HEK293T (cell line): ENCODE measurements at regions not wholly inside any gene's neighbourhood (a gene's known extent, or its start where the extent isn't known, plus 50 kb on each side); places are given as distances from the start of the nearest gene placed in this dataset.
"Not testable (repeated sequence)": the region's sequence is repeated elsewhere in the genome, so short reads cannot be mapped to it uniquely, and the experiment has no call there.

Source experiments
- BHLHE40 ChIP-seq: fragments of 450-650 bp; IDR thresholded peaks from 2 replicates; pipeline ENCODE4 v1.6.1; 2016; ENCODE audit warnings: mild to moderate bottlenecking, moderate library complexity, borderline replicate concordance
- ELF4 ChIP-seq: fragments of 450-650 bp; IDR thresholded peaks from 2 replicates; pipeline ENCODE4 v1.6.1; 2017; ENCODE audit warnings: antibody characterized with exemption
- FOXA1 ChIP-seq: fragments of 450-650 bp; IDR thresholded peaks from 2 replicates; pipeline ENCODE4 v1.6.1; 2016; ENCODE audit warnings: mild to moderate bottlenecking
- FOXM1 ChIP-seq: fragments of 450-650 bp; IDR thresholded peaks from 2 replicates; pipeline ENCODE4 v1.6.1; 2017; ENCODE audit warnings: mild to moderate bottlenecking, borderline replicate concordance
- L3MBTL2 ChIP-seq: fragments of 450-650 bp; conservative IDR thresholded peaks from 2 replicates; pipeline ENCODE4 v1.6.1; 2016; ENCODE audit warnings: mild to moderate bottlenecking
- NFRKB ChIP-seq: fragments of 450-650 bp; IDR thresholded peaks from 2 replicates; pipeline ENCODE4 v1.6.1; 2016; ENCODE audit warnings: mild to moderate bottlenecking, moderate library complexity
- SP1 ChIP-seq: fragments of 450-650 bp; IDR thresholded peaks from 2 replicates; pipeline ENCODE4 v1.6.1; 2017
- SUZ12 ChIP-seq: fragments of 450-650 bp; IDR thresholded peaks from 2 replicates; pipeline ENCODE4 v1.6.1; 2016; ENCODE audit warnings: mild to moderate bottlenecking
- TARDBP ChIP-seq: fragments of 450-650 bp; IDR thresholded peaks from 2 replicates; pipeline ENCODE4 v1.6.1; 2016

GRCh38 chr2:8131423-8131822 is 550.4 kb upstream of the ID2 start:
- not testable (repeated sequence) for TF ChIP-seq FOXA1, BHLHE40, FOXM1, NFRKB, SP1, L3MBTL2, TARDBP, SUZ12, ELF4
